H1 (cell line): ENCODE measurements at regions not wholly inside any gene's neighbourhood (a gene's known extent, or its start where the extent isn't known, plus 50 kb on each side); places are given as distances from the start of the nearest gene placed in this dataset.

Source experiments
- TF ChIP-seq, protein P1 (sequence below), 3 experiments: IDR thresholded peaks; 1 replicate in 2 of 3; 2 replicates in 1 of 3; pipeline versions ENCODE4 v1.5.1 to v1.6.1; 2011; ENCODE audit warnings: low read length in 3 of 3, mild to moderate bottlenecking in 3 of 3, inconsistent platforms in 2 of 3, low read depth in 1 of 3, moderate library complexity in 1 of 3; ENCODE audit not compliant: insufficient read depth in 1 of 3; ENCODE audit errors: control extremely low read depth in 1 of 3

DNA sequence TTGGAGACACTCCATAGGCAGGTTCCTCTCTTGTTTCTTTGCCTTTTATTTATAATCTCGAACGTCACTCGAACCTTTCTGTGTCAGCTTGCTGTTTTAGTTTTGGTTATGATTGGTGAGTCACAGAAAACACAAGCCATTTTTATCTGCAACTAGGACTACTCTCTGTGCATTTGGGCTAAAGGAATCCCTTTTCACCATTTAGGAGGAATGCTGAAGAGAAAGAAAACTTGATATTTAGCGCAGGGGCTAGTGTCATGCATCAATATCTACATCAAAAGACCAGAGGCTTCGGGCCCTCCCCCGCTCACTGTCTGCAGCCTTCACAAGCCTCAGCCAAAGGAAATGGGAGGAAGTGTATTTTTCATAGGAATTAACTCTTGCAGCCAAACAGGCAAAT is 507.8 kb upstream of the CITED2 start (continued):
- TF ChIP-seq, protein P1, sequence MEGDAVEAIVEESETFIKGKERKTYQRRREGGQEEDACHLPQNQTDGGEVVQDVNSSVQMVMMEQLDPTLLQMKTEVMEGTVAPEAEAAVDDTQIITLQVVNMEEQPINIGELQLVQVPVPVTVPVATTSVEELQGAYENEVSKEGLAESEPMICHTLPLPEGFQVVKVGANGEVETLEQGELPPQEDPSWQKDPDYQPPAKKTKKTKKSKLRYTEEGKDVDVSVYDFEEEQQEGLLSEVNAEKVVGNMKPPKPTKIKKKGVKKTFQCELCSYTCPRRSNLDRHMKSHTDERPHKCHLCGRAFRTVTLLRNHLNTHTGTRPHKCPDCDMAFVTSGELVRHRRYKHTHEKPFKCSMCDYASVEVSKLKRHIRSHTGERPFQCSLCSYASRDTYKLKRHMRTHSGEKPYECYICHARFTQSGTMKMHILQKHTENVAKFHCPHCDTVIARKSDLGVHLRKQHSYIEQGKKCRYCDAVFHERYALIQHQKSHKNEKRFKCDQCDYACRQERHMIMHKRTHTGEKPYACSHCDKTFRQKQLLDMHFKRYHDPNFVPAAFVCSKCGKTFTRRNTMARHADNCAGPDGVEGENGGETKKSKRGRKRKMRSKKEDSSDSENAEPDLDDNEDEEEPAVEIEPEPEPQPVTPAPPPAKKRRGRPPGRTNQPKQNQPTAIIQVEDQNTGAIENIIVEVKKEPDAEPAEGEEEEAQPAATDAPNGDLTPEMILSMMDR (IDR thresholded peaks at IDR 0.05; ENCODE audit: control extremely low read depth in 1 of 3, insufficient read depth in 1 of 3, low read depth in 1 of 3, low read length in 3 of 3), result no peak
- TF ChIP-seq, all 59 proteins: peak for 0
